ENCODE measurements at regions not wholly inside any gene's neighbourhood (a gene's known extent, or its start where the extent isn't known, plus 50 kb on each side); places are given as distances from the start of the nearest gene placed in this dataset.

GRCh38 chr3:31166249-31166885 is 271.9 kb upstream of the GADL1 start:
- TF ChIP-seq CTCF (IDR thresholded peaks at IDR 0.05) (no peak), CEBPB (IDR thresholded peaks at IDR 0.05) (no peak), JUNB (IDR thresholded peaks at IDR 0.05) (no peak), SMC3 (IDR thresholded peaks at IDR 0.05) (no peak), CHD2 (IDR thresholded peaks at IDR 0.05; ENCODE audit: low read length, partially characterized antibody) (no peak), POLR2AphosphoS2 (conservative IDR thresholded peaks at IDR 0.05; ENCODE audit: low read length) (no peak), POLR2A (IDR thresholded peaks at IDR 0.05; ENCODE audit: low read length) (no peak)

All from A549 (cell line).